Amniotic epithelial cell (primary cell): ENCODE measurements at regions not wholly inside any gene's neighbourhood (a gene's known extent, or its start where the extent isn't known, plus 50 kb on each side); places are given as distances from the start of the nearest gene placed in this dataset.

Experiments
- DNase-seq: peaks from one replicate; pipeline ENCODE4 v3.0.0-alpha.2; 2010; ENCODE audit warnings: low read depth

GRCh38 chr13:21965095-21965494, 294.2 kb downstream of the FGF9 start:
- no peak for DNase-seq

DNA sequence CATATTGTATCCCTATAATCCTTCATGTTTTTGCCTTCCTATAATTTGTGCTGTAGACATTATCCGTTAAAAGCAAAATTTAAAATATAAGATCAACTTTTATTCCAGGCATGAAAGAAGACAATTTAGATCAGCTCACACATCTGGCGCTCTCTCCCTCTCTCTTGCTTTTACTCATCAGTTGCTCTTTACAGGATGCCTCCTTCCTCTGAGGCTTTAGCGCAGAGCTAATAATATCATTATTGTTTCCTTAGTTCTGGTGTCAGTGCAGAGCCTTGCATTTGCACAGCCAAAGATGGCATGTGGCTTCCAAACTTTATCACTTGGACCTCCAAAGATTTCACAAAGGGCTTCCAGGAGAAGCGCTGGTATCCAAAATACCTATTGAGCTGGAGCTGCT, 295.1 kb downstream of the FGF9 start:
- DNase-seq, result no peak

DNA sequence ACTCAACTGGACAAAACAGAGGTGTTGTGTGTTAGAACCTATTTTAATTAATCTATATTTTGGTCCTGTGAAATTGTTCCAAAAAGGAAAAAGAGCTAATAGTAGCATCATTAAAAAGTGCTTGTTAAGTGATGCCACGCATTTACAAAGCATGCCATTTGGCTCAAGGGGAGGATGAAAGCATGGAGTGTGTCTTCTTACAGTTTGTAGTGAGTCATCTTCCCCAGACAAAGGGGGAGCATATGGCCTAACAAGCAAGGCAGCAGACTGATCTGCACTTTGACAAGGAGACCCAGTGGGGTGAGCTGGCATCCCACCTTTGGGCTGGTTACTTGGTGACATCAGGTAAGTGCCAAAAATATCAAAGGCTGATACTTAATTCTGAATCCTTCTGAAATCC, 297.0 kb downstream of the FGF9 start:
- no peak for DNase-seq

DNA sequence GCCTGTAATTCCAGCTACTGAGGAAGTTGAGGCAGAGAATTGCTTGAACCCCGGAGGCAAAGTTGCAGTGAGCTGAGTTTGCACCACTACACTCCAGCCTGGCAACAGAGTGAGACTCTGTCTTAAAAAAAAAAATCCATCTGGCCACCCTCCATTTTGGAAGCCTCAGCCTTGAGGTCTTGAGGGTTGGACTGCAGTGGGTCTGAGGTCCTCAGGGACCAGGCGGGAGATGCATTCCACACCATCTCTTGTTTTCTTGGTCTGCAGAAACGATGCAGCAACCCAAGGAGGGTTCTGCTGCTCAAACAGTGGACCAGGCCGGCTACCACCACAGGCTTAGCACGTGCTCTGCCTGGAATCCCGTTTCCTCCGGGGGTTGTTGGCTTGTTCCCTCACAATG, 299.3 kb downstream of the FGF9 start:
- no peak for DNase-seq

DNA sequence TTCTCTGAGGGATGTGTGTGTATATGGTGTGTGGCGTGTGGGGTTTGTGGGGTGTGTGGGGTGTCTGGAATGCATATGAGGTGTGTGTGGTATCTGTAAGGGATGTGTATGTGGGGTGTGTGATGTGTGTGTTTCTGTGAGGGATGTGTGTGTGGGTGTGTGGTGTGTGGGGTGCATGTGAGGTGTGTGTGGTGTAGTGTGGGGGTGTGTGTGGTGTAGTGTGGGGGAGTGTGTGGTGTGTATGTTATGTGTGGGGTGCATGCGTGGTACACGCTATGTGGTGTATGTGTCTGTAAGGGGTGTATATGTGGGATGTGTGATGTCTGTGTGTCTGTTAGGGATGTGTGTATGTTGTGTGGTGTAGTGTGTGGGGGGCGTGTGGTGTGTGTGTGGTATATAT, 300.0 kb downstream of the FGF9 start:
- no peak for DNase-seq

- no peak for DNase-seq
These were observed 301.1 kb downstream of the FGF9 start for GRCh38 chr13:21971662-21972621.

- no peak for DNase-seq
These were observed 302.7 kb downstream of the FGF9 start for GRCh38 chr13:21973437-21974125.

DNA sequence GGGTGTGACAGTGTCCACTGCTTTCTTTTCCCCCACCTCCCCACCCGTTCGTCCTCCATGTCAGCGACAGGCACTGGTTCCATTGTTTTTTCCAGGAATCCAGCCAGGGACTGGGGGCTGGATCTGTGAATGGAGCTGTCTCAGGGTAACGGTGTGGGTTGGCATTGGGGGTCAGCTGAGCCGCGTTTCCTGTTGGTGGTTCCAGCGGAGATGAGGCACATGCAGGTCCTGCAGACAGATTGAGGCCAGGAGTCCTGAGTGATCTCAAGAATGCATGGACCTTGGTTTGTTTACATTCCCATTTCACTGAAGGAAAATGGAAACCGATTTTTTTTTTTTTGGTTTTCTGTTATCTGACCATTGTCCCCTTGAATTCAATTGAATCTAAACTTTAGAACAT, 303.9 kb downstream of the FGF9 start:
- DNase-seq, result no peak

- DNase-seq, result no peak
These were observed 305.3 kb downstream of the FGF9 start for GRCh38 chr13:21976159-21976558.

- DNase-seq, result no peak
These were observed 308.4 kb downstream of the FGF9 start for GRCh38 chr13:21979161-21979806.

DNA sequence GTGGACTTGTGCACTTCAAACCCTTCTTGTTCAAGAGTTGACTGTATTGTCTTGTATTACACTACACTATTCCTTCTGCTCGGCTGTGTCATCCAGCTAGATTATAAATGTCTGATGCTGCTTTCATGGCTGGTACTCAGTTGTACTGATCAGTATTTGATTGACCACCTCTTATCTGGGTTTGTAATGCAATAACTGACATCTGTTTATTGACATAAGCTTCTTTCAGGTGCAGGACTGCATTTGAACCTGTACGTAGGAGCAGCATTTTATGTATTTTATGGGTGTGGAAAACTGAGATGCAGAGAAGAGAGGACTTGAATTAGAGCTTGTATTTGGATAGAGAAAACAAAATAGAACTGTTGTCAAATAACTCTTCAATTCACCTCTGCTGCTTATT, 309.2 kb downstream of the FGF9 start:
- DNase-seq, result no peak

- no peak for DNase-seq
These were observed 313.3 kb downstream of the FGF9 start for GRCh38 chr13:21984156-21984555.

- no peak for DNase-seq
These were observed 315.7 kb downstream of the FGF9 start for GRCh38 chr13:21986602-21987001.

GRCh38 chr13:21987793-21988192, 316.9 kb downstream of the FGF9 start:
- DNase-seq, result no peak

- no peak for DNase-seq
These were observed 317.8 kb downstream of the FGF9 start for GRCh38 chr13:21988624-21989023.

DNA sequence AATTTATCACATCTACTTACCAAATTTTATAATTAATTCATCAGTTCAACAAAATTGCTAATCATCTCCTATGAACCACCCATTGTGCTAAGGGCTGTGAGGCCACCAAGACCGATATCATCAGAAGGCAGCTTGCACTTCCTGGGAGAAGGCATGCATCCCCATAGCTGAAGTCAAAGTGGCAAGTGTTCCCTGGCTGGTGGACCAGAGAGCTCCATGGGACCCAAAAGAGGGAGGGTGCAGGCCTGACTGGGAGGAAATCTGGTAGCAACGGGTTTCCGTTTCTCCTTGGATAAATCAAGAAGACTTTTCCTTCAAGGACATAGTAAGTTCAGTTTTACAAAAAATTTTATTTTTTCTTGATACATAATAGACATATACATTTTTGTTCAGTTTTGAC, 325.2 kb downstream of the FGF9 start:
- DNase-seq, result no peak

DNA sequence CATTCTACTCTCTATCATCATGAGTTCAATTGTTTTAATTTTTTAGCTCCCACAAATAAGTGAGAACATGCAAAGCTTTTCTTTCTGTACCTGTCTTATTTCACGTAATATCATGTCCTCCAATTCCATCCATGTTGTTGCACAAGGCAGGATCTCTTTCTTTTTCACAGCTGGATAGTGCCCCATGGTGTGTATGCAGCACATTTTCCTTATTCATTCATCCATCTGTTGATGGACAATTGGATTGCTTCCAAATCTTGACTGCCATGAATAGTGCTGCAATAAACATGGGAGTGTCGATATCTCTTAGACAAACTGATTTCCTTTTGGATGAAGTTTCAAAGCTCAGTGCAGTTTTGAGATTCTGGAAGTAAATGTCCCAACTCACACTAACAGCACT, 326.9 kb downstream of the FGF9 start:
- DNase-seq, result no peak

- no peak for DNase-seq
These were observed 327.6 kb downstream of the FGF9 start for GRCh38 chr13:21998279-21998990.

- no peak for DNase-seq
These were observed 328.8 kb downstream of the FGF9 start for GRCh38 chr13:21999666-22000065.

DNA sequence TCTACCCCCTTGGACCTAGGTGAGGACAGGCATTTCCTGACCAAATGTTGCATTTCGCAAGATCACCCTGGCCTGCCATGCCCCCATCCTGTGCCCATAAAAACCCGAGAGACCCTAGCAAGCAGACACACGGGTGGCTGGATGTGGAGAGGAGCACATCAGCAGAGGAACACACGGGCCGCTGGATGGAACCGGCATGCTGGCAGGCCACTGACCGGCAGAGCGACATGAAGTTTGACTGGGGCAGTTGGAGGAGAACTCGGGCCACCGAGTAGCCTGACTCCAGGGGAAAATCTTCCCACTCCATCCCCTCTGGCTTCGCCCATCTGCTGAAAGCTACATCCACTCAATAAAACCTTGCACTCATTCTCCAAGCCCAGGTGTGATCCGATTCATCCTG, 329.3 kb downstream of the FGF9 start:
- no peak for DNase-seq

DNA sequence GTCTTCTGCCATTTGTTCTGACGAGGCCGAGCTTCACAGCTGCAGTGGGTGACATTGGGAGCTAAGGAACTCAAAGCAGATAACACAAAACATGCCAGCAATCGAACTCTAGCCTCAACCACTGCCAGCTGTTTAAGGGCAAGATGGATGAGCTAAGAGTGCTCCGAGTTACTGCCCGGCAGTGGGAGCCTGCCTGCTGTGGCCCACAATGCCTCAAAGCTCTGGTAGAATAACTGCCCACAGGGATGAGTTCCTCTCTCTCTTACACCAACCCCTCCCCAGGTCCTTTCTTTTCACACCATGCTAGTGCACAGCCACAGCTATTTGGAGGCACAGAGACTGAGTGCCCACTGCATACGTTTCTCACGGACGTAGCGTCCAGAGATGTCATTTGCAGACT, 330.5 kb downstream of the FGF9 start:
- DNase-seq, result no peak

- no peak for DNase-seq
These were observed 332.0 kb downstream of the FGF9 start for GRCh38 chr13:22002893-22003292.
